ENCODE measurements at regions not wholly inside any gene's neighbourhood (a gene's known extent, or its start where the extent isn't known, plus 50 kb on each side); places are given as distances from the start of the nearest gene placed in this dataset.

GRCh38 chr14:48622980-48623379, 947.6 kb upstream of the MDGA2 start:
- H3K4me2 ChIP-seq = no peak overlapping the region
- DNase-seq = no peak
- H3K9me3 ChIP-seq = no peaks in the 10 kb centered on the region

More at GRCh38 chr14:48622980-48623379, 947.6 kb upstream of the MDGA2 start:
- ChIA-PET POLR2A (no interaction called here), CTCF (no interaction called here)
- TF ChIP-seq USF2 (IDR thresholded peaks at IDR 0.05; ENCODE audit: borderline replicate concordance, low read depth, low read length) (no peak), GABPA (IDR thresholded peaks at IDR 0.05; ENCODE audit: low read depth) (no peak), FOXM1 (IDR thresholded peaks at IDR 0.05; ENCODE audit: low read depth) (no peak), FOXJ3 (CRISPR knock-in tag; IDR thresholded peaks at IDR 0.05) (no peak), CTCF (IDR thresholded peaks at IDR 0.05) (no peak), NRF1 (IDR thresholded peaks at IDR 0.05; ENCODE audit: low read depth, low read length) (no peak), ZBTB33 (IDR thresholded peaks at IDR 0.05; ENCODE audit: borderline replicate concordance, low read depth) (no peak), REST (IDR thresholded peaks at IDR 0.05; ENCODE audit: low read depth, low read length) (no peak), TEAD4 (IDR thresholded peaks at IDR 0.05; ENCODE audit: borderline replicate concordance, insufficient read depth) (no peak), EP300 (IDR thresholded peaks at IDR 0.05; ENCODE audit: borderline replicate concordance in 1 of 2, low read depth in 1 of 2, low read length in 1 of 2) (no peak), PBX3 (IDR thresholded peaks at IDR 0.05) (no peak), RCOR1 (IDR thresholded peaks at IDR 0.05; ENCODE audit: low read length) (no peak), MEF2A (IDR thresholded peaks at IDR 0.05; ENCODE audit: borderline replicate concordance, low read depth) (no peak), MXI1 (IDR thresholded peaks at IDR 0.05; ENCODE audit: low read depth, low read length) (no peak), RAD21 (IDR thresholded peaks at IDR 0.05; ENCODE audit: low read length) (no peak), ELF1 (IDR thresholded peaks at IDR 0.05) (no peak)
- Histone ChIP-seq H3K36me3 (replicated peaks in 1 of 2; ENCODE audit: control insufficient read depth in 1 of 2, insufficient read depth in 2 of 2, low read length in 1 of 2) (no peaks in the 10 kb centered on the region), H4K20me1 (ENCODE audit: insufficient read depth) (no peaks in the 10 kb centered on the region), H3K27me3 (ENCODE audit: insufficient read depth) (no peaks in the 10 kb centered on the region), H3K79me2 (ENCODE audit: insufficient read depth) (no peaks in the 10 kb centered on the region), H3K4me1 (ENCODE audit: control insufficient read depth in 1 of 2, insufficient read depth in 2 of 2, low read depth in 1 of 2, low read length in 1 of 2) (no peaks in the 10 kb centered on the region), H2AFZ (ENCODE audit: low read depth) (no peak overlapping the region), H3K27ac (ENCODE audit: low read depth in 2 of 2, low read length in 1 of 2) (no peak overlapping the region), H3K9me2 (no peaks in the 10 kb centered on the region), H3K9ac (no peak overlapping the region), H3K4me3 (ENCODE audit: low read depth in 2 of 2, low read length in 1 of 2) (no peak overlapping the region), H3F3A (replicated peaks; ENCODE audit: insufficient read depth) (no peaks in the 10 kb centered on the region)
- WGBS (ENCODE audit: low lambda C conversion rate) = 38% methylated on average over 1 of the region's 1 CpG

All from SK-N-SH (cell line).